ENCODE measurements at regions not wholly inside any gene's neighbourhood (a gene's known extent, or its start where the extent isn't known, plus 50 kb on each side); places are given as distances from the start of the nearest gene placed in this dataset.

DNA sequence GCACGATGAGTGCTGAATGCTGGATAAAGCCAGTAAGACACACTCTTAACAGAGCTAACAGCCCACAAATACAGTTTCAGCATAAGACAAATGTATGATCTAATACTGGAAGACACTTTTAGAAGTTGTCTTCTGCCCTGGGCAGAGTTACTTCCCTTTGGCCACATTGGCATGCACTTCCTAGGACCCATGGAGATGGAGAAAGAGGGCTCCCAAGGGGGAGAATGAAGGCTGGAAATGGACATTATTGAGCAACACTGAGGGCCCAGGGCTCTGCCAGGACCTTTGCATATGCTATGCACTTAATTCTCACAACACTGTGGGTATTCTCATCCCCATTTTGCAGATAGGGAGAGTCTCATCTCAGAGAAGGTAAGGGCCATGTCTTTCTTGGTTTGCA is 123.1 kb downstream of the ADAMTS15 start:
- H3K27me3 Mint-ChIP-seq, result no peaks in the 10 kb centered on the region
- H3K9me3 Mint-ChIP-seq, result no peaks in the 10 kb centered on the region
- no peak overlapping the region for H3K4me3 Mint-ChIP-seq
- no peaks in the 10 kb centered on the region for H3K4me1 Mint-ChIP-seq
- no peaks in the 10 kb centered on the region for H3K36me3 Mint-ChIP-seq
- H3K27ac Mint-ChIP-seq, result no peak overlapping the region

DNA sequence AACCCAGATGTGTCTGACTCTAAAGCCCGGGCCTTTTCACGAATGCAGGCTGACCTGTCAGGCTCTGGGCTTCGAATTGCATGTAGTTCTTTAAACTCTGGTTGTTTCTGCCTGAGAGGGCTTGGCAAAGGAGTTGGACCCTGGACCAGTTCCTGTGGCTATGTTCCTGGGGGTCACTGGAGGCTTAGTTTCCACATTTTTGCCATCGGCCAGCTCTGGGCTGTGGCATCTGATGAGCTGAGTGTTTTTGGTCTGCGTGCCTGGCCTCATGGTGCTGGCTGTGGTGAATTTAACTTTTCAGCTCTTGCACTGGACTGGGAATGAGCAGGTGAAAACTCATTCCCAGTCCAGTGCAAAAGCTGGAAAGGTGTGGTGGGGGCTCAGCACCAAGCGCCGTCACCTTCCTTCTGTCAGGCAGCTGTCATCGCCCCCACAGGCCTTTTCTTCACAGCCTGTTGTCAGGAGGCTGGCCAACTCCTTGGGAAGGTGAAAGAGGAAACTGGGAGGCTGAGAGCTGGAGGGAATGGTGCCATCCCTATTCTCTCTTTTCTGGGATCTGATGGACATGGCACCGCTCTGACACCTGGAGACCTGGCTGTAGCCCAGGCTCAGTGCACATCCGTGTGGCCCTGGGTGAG is 123.6 kb downstream of the ADAMTS15 start:
- H3K27ac Mint-ChIP-seq, result no peak overlapping the region
- H3K9me3 Mint-ChIP-seq, result no peaks in the 10 kb centered on the region
- no peaks in the 10 kb centered on the region for H3K27me3 Mint-ChIP-seq
- no peaks in the 10 kb centered on the region for H3K36me3 Mint-ChIP-seq
- no peak overlapping the region for H3K4me3 Mint-ChIP-seq
- H3K4me1 Mint-ChIP-seq, result no peaks in the 10 kb centered on the region

DNA sequence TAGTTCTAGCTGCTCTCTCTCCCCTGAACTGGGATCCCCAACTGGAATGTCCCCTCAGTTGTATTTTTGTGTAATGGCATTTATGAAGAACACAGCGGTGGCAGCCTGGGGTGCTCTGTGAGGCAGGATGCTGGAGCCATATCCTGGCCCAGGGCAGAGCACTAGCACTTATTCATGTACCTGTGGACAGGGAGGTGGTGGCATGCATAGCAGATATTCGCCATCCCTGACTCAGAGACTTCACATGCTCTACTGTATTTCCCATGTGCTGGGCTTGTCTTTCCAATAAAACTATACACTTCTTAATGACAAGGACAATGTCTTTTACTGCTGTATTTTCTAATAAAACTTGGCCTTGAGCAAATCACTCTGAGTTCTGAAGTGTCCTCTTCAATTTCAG is 125.3 kb downstream of the ADAMTS15 start:
- Mint-ChIP-seq H3K9me3 (no peaks in the 10 kb centered on the region), H3K4me3 (no peak overlapping the region), H3K36me3 (no peaks in the 10 kb centered on the region), H3K4me1 (no peaks in the 10 kb centered on the region), H3K27me3 (peaks cover 1% of the 10 kb centered on the region), H3K27ac (no peak overlapping the region)

DNA sequence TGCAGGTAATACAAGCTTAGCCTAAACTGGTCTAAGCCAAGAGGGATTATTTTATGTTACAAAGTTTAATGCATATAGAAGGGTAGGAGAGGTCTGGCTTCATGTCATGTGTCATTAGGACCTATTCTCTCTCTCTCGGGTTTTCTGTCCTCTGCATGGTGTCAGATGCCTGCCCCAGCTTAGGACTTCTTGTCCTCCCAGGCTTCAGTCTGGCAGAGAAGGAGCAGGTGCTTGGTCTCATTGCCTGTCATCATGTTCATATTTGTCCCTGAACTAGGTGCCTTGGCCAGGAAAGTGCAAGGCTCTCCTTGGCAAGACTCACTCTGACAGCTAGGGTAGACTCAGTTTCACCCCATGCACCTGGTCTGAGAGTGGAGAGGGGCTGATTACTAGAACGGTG is 126.3 kb downstream of the ADAMTS15 start:
- Mint-ChIP-seq H3K4me1 (no peaks in the 10 kb centered on the region), H3K9me3 (no peaks in the 10 kb centered on the region), H3K36me3 (no peaks in the 10 kb centered on the region), H3K27ac (no peak overlapping the region), H3K27me3 (peaks cover 1% of the 10 kb centered on the region), H3K4me3 (no peak overlapping the region)

DNA sequence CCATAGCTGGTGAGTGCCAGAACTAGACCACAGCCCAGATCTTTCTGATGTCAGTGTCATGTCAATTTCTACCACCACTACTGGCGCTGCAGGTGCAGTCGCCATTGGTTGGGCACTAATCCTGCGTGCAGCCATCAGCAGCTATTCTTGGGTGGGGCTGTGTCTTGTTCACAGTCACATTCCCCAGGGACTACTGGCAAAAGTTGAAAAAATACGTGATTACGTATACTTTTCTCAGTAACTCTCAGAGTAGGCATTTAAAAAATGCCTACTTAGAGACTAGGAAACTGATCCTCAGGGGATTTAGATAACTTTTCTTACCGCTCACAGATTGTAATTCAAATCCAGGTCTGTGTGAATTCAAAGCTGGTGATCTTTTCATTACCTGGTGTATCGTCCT is 127.7 kb downstream of the ADAMTS15 start:
- H3K9me3 Mint-ChIP-seq, result no peaks in the 10 kb centered on the region
- peaks cover 3% of the 10 kb centered on the region for H3K27me3 Mint-ChIP-seq
- H3K36me3 Mint-ChIP-seq, result no peaks in the 10 kb centered on the region
- H3K4me1 Mint-ChIP-seq, result no peaks in the 10 kb centered on the region
- H3K4me3 Mint-ChIP-seq, result no peak overlapping the region
- H3K27ac Mint-ChIP-seq, result no peak overlapping the region

DNA sequence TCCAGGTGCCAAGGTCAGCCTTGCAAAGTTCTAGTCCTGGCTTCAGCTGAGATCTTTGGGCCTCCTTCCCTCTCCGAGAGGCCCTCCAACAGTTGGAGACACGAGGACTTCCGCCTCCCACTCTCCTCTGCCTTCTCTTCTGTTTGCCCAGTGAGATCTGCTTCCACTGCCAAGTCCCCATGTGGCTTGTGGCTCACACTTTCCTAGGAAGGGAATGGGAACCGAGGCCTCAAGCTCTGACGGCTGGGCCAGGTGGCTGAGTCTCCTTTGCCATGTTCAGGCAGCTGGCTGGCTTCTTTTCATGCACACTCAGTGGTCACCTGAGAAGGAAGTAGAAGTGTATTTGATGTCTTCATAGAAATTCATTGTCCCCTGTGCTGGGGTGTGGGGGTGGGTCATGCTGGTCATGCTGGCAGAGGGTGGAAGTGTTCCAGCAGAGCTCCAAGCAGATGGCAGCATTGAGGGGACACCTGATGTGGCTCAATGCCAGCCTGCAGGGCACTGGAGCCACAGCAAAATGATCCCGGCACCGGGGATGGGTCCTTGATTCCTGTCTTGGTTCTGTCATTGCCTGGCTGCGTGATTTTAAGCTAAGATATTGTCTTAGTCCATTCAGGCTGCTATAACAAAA is 130.4 kb downstream of the ADAMTS15 start:
- no peak overlapping the region for H3K4me3 Mint-ChIP-seq

DNA sequence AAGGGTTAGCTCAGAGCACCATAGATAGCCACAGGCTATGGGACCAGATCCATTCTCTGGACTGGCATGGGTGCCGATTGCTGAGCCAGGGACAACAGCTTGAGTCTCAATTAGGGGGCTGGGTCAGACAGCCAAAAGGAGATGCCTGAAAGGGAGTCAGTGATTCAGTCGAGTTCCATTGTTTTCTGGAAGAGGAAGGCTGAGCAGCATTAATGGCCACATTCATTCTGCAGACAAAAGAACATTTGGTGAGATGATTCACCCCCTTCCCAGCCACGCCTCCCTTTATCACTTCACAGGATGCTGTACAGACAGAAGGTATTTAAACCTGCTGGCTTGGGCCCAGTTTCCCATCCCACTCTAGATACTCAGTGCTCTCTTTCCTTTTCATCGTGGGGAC is 131.9 kb downstream of the ADAMTS15 start:
- Mint-ChIP-seq H3K9me3 (no peaks in the 10 kb centered on the region), H3K27ac (no peak overlapping the region), H3K27me3 (peaks cover 3% of the 10 kb centered on the region), H3K4me3 (no peak overlapping the region), H3K4me1 (no peaks in the 10 kb centered on the region), H3K36me3 (no peaks in the 10 kb centered on the region)

More for the DNA sequence above, 130.4 kb downstream of the ADAMTS15 start:
- no peaks in the 10 kb centered on the region for H3K9me3 Mint-ChIP-seq
- no peaks in the 10 kb centered on the region for H3K36me3 Mint-ChIP-seq
- H3K4me1 Mint-ChIP-seq, result no peaks in the 10 kb centered on the region
- H3K27me3 Mint-ChIP-seq, result peaks cover 3% of the 10 kb centered on the region
- H3K27ac Mint-ChIP-seq, result no peak overlapping the region

DNA sequence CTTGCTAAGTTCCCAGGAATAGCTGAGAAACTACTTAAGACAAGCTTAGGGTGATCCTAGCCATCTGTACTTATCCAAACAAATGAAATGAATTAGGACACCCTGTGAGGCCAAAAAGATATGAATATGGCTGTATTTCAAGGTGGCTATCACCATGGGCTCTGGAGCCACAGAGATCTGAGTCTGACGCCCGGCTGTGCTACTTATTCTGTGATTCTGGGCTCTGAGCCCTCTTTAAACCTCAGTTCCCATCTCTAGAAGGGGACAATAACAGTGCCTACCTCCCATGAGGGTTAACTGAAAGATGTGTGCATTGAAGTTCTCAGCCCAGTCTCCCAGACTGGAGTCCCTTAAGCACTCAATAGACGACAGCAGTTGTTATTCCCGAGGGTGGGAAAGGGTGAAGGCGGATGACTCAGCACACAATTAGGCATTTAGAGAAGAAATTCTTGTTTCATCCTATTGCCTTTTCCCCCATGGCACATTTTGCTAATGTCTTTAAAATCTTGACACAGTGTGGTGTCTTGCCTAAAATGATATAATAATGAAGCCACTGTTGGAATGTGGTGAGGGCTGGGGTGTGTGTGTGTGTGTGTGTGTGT is 132.5 kb downstream of the ADAMTS15 start:
- H3K27ac Mint-ChIP-seq, result no peak overlapping the region
- H3K9me3 Mint-ChIP-seq, result no peaks in the 10 kb centered on the region
- H3K27me3 Mint-ChIP-seq, result peaks cover 3% of the 10 kb centered on the region
- H3K4me3 Mint-ChIP-seq, result no peak overlapping the region
- H3K4me1 Mint-ChIP-seq, result no peaks in the 10 kb centered on the region
- H3K36me3 Mint-ChIP-seq, result no peaks in the 10 kb centered on the region

DNA sequence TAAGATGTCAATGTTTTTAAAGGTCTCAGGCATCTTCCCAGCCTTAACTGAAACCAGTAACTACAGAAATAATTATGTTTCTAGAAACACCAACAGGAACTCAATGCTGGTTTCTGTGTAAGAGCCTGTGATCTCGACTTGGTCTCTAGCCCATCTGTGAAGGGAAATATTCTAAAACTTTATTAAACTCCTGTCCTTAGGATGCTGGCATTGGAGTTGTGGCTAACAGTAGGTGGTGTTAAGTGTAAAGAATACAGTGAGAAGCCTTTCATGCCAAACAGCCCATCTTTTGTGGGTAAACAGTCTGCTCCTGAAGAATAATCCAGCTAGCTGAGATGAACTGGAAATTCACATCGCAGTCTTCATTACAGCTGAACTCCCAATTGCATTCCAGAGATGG is 133.2 kb downstream of the ADAMTS15 start:
- no peaks in the 10 kb centered on the region for H3K36me3 Mint-ChIP-seq

DNA sequence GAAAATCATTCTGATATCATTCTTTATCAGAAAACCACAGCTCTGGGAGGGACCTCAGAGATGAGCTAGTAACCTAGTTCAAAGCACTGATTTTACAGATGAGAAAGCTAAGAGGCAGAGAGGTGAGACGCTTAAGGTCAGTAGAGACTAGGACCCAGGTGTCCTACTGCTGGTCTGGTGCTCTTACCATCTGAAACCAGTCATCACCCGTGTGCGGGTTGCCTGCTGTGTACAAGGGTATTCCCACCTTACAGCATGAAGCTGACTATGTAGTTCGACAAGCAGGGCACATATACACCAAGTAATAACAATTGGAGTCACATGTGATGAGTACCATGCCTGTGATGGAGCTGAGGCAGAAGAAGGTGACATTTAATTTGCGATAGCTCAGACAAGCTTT is 133.7 kb downstream of the ADAMTS15 start:
- no peak overlapping the region for H3K27ac Mint-ChIP-seq
- no peak overlapping the region for H3K4me3 Mint-ChIP-seq
- H3K36me3 Mint-ChIP-seq, result no peaks in the 10 kb centered on the region
- H3K9me3 Mint-ChIP-seq, result no peaks in the 10 kb centered on the region
- H3K4me1 Mint-ChIP-seq, result no peaks in the 10 kb centered on the region
- H3K27me3 Mint-ChIP-seq, result peaks cover 3% of the 10 kb centered on the region

More for the DNA sequence above, 133.2 kb downstream of the ADAMTS15 start:
- Mint-ChIP-seq H3K27ac (no peak overlapping the region), H3K27me3 (peaks cover 3% of the 10 kb centered on the region), H3K4me3 (no peak overlapping the region), H3K9me3 (no peaks in the 10 kb centered on the region), H3K4me1 (no peaks in the 10 kb centered on the region)

DNA sequence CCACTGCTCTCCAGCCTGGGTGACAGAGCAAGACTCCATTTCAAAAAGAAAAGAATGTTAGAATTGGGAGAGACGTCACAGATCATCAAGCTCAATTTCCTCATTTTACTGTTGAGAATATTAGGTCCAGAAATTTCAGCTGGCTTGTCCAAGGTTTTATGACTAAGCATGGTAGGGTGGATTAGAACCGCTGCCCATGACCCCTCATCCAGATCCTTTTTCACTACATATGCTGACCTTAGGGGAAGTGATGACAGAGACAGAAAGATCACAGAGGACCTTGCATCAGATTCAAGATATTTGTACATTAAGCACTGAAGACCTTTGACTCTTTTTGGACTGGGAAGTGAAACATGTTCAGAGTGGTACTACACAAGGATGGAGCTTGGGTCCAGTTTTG is 134.5 kb downstream of the ADAMTS15 start:
- Mint-ChIP-seq H3K27ac (peak overlapping the region; percentile 53), H3K36me3 (no peaks in the 10 kb centered on the region), H3K4me3 (no peak overlapping the region), H3K4me1 (no peaks in the 10 kb centered on the region), H3K27me3 (peaks cover 2% of the 10 kb centered on the region), H3K9me3 (no peaks in the 10 kb centered on the region)

DNA sequence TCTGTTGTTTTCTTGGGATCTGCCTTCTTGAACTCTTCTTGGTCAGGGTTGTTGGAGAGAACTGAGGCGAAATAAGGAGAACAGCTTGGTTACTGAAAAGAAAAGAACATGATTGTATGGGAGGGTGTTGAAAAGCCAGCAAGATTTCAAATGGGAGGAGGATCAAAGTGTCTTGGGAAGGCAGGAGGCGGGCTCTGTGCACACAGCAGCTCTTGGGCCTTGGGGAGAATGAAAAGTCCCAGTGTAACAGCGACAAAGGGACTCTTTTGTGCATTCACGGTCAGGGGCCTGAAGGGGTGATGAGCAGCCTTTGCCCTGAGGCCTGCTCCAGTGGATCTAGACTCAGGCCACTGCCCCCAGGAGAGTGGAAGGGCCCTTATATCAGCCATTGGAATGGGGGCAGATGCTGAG is 135.4 kb downstream of the ADAMTS15 start:
- Mint-ChIP-seq H3K36me3 (no peaks in the 10 kb centered on the region), H3K4me1 (no peaks in the 10 kb centered on the region), H3K27ac (no peak overlapping the region), H3K27me3 (peaks cover 2% of the 10 kb centered on the region), H3K9me3 (no peaks in the 10 kb centered on the region), H3K4me3 (no peak overlapping the region)

DNA sequence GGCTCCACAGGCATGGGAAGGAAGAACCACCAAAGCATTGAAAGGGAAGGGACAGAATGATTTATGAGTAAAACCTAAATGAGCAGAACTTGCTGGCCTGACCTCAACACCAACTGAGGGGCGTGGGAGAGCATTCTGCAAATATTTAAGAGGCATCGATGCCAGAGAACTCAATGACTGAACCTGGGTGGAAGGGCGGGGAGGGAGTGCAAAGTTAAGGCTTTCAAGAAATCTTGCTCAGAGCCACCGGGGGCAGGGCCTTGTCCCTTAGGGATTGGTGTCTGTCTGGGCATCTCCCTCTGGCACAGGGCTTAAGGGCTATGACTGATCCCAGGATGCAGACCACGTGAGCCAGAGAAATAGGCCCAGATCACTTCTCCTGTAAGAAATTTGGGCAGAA is 137.1 kb downstream of the ADAMTS15 start:
- Mint-ChIP-seq H3K27me3 (no peaks in the 10 kb centered on the region), H3K4me1 (no peaks in the 10 kb centered on the region), H3K9me3 (no peaks in the 10 kb centered on the region), H3K4me3 (no peak overlapping the region), H3K36me3 (no peaks in the 10 kb centered on the region), H3K27ac (no peak overlapping the region)

DNA sequence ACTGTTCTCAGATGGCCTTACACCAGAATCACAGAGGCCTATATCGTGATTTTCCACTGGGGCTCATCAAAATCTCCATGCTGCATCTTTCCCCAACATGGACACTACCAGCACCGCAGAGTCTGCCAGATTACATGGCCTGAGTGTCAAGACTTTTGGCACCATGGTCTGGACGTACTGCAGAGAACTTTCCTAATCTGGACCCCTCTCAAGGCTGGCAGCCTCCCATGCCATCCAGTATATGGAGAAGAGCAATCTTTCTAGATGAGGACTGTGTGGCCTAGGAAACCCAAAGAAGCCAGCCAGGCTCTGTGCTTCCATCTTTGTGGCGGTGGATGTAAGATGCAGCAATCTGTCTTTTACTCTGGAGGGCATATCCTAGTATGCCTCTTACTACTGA is 139.2 kb downstream of the ADAMTS15 start:
- H3K36me3 Mint-ChIP-seq, result no peaks in the 10 kb centered on the region
- no peaks in the 10 kb centered on the region for H3K9me3 Mint-ChIP-seq
- H3K27ac Mint-ChIP-seq, result no peak overlapping the region
- H3K4me3 Mint-ChIP-seq, result no peak overlapping the region
- no peaks in the 10 kb centered on the region for H3K4me1 Mint-ChIP-seq
- H3K27me3 Mint-ChIP-seq, result no peaks in the 10 kb centered on the region

DNA sequence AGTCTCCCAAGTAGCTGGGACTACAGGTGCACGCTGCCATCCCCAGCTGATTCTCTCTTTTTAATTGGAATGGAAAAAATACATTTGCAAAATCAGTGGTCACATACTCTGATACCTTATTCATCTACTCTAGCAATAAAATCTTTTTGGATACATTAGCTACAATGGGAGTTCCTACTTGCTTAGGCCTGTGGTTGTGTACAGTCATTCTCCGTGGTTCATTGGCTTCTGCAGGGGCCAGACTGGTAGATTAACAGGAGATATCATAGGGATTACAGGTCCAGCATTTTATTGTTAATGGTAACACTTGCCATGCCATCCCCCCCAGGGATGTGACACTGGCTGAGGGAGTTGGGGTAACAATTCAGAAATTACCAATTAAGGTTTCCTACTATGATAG is 140.0 kb downstream of the ADAMTS15 start:
- Mint-ChIP-seq H3K27ac (peak overlapping the region; percentile 9), H3K36me3 (no peaks in the 10 kb centered on the region), H3K4me3 (no peak overlapping the region), H3K9me3 (no peaks in the 10 kb centered on the region), H3K27me3 (no peaks in the 10 kb centered on the region), H3K4me1 (no peaks in the 10 kb centered on the region)

DNA sequence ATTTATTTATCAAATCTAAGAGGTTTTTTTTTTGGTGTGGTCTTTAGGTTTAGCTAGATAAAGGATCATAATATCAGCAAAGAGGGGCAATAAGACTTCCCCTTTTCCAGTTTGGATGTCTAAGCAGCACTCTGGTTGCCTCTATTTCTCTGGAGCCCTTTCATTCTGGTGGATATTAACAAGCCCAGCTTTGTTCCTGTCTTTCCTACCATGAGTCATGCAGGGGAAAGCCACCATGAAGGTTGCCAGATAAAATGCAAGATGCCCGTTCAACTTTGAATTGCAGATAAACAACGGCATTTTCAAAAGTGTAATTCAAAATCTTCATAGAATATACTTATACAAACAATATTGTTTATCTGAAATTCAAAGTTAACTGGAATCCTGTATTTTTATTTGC is 143.6 kb downstream of the ADAMTS15 start:
- no peaks in the 10 kb centered on the region for H3K36me3 Mint-ChIP-seq
- no peaks in the 10 kb centered on the region for H3K27me3 Mint-ChIP-seq
- no peak overlapping the region for H3K4me3 Mint-ChIP-seq
- H3K9me3 Mint-ChIP-seq, result no peaks in the 10 kb centered on the region
- H3K27ac Mint-ChIP-seq, result no peak overlapping the region
- no peaks in the 10 kb centered on the region for H3K4me1 Mint-ChIP-seq
